GM12872 (cell line): ENCODE measurements at regions not wholly inside any gene's neighbourhood (a gene's known extent, or its start where the extent isn't known, plus 50 kb on each side); places are given as distances from the start of the nearest gene placed in this dataset.

Experiments used
- CTCF ChIP-seq: IDR thresholded peaks from 3 replicates; pipeline ENCODE4 v1.5.1; 2011; ENCODE audit warnings: low read depth, mild to moderate bottlenecking, low read length, moderate library complexity; ENCODE audit not compliant: insufficient read depth

GRCh38 chr22:48068323-48068885 is 1306.0 kb downstream of the TBC1D22A start:
- TF ChIP-seq CTCF, result no peak

- no peak for TF ChIP-seq CTCF
Observed at GRCh38 chr22:48065892-48066291, 1303.4 kb downstream of the TBC1D22A start.

GRCh38 chr22:48061726-48062125 is 1299.3 kb downstream of the TBC1D22A start:
- TF ChIP-seq CTCF, result no peak

GRCh38 chr22:48060266-48060665 is 1297.8 kb downstream of the TBC1D22A start:
- no peak for TF ChIP-seq CTCF

GRCh38 chr22:48057116-48057835 is 1294.8 kb downstream of the TBC1D22A start:
- TF ChIP-seq CTCF, result no peak

- no peak for TF ChIP-seq CTCF
Observed at GRCh38 chr22:48055827-48056226, 1293.4 kb downstream of the TBC1D22A start.

GRCh38 chr22:48055185-48055584 is 1292.7 kb downstream of the TBC1D22A start:
- TF ChIP-seq CTCF, result no peak
